Uterus (tissue), 3 donors: ENCODE measurements at regions not wholly inside any gene's neighbourhood (a gene's known extent, or its start where the extent isn't known, plus 50 kb on each side); places are given as distances from the start of the nearest gene placed in this dataset.

Source experiments
- DNase-seq, 2 donors: peaks; one replicate each; pipeline ENCODE4 v3.0.0-alpha.2; 2019 to 2020
- H3K27ac ChIP-seq, 2 donors: fragments of 200-600 bp; sonication (generic); 1 replicate in 1 of 2; 2 replicates in 1 of 2; pipeline ENCODE4 v1.5.1; 2016 to 2018
- H3K27me3 ChIP-seq, 2 donors: fragments of 200-600 bp; sonication (generic); one replicate each; pipeline ENCODE4 v1.5.1; 2018 to 2019; ENCODE audit warnings: control low read depth in 1 of 2
- H3K36me3 ChIP-seq, 2 donors: fragments of 200-600 bp; sonication (generic); one replicate each; pipeline ENCODE4 v1.5.1; 2019; ENCODE audit warnings: control low read depth in 1 of 2
- H3K4me1 ChIP-seq, 2 donors: fragments of 200-600 bp; sonication (generic); one replicate each; pipeline ENCODE4 v1.5.1; 2018 to 2019; ENCODE audit warnings: control low read depth in 1 of 2
- H3K4me3 ChIP-seq, 2 donors: fragments of 200-600 bp; sonication (generic); 1 replicate in 1 of 2; 2 replicates in 1 of 2; pipeline ENCODE4 v1.5.1; 2018 to 2019; ENCODE audit warnings: mild to moderate bottlenecking in 1 of 2
- H3K9me3 ChIP-seq, 2 donors: fragments of 200-600 bp; sonication (generic); one replicate each; pipeline ENCODE4 v1.5.1; 2019; ENCODE audit warnings: control low read depth in 1 of 2
- POLR2A ChIP-seq, 2 donors: fragments of 450-650 bp; IDR thresholded peaks; one replicate each; pipeline ENCODE4 v1.6.1; 2016; ENCODE audit warnings: antibody characterized with exemption in 2 of 2, mild to moderate bottlenecking in 1 of 2, moderate library complexity in 1 of 2
- intact Hi-C: fragments of 100-400 bp; cut with DNase I; formaldehyde crosslinking; loops from one replicate; pipeline ENCODE4 v1.15.1; 2023; ENCODE audit warnings: low total_unique reads
- TF ChIP-seq, protein P1 (sequence below), 4 experiments: fragments of 200-600 bp in 2 of 4; fragments of 450-650 bp in 2 of 4; sonication (generic) in 2 of 4; IDR thresholded peaks; one replicate each; pipeline ENCODE4 v1.5.1; 2016 to 2019; ENCODE audit warnings: antibody characterized with exemption in 4 of 4, mild to moderate bottlenecking in 2 of 4, moderate library complexity in 1 of 4
- donor health status: DM: yes; HTN: yes; CAD: no.

DNA sequence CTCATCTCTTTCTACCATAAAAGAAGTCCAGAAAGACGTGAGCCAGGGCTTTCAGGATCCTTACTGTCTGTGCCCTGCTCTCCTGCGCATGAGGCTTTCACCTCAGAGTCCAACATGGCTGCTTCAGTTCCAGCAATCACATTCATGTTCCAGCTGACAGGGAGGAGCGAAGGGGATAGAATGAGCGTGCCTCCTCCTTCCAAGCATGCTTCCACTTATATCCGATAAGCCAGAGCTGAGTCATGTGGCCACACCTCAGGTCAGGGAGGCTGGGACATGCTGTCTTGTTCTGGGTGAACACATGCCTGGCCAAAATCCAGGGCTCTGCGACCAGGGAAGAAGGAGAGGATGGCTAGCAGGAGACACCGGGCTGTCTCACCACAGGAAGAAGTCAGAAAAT is 248.2 kb downstream of the SKAP2 start:
- no peak for DNase-seq
- TF ChIP-seq, protein P1, sequence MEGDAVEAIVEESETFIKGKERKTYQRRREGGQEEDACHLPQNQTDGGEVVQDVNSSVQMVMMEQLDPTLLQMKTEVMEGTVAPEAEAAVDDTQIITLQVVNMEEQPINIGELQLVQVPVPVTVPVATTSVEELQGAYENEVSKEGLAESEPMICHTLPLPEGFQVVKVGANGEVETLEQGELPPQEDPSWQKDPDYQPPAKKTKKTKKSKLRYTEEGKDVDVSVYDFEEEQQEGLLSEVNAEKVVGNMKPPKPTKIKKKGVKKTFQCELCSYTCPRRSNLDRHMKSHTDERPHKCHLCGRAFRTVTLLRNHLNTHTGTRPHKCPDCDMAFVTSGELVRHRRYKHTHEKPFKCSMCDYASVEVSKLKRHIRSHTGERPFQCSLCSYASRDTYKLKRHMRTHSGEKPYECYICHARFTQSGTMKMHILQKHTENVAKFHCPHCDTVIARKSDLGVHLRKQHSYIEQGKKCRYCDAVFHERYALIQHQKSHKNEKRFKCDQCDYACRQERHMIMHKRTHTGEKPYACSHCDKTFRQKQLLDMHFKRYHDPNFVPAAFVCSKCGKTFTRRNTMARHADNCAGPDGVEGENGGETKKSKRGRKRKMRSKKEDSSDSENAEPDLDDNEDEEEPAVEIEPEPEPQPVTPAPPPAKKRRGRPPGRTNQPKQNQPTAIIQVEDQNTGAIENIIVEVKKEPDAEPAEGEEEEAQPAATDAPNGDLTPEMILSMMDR (IDR thresholded peaks at IDR 0.05), result no peak
- no peak for TF ChIP-seq POLR2A (IDR thresholded peaks at IDR 0.05)
- no peak overlapping the region for H3K4me3 ChIP-seq
- H3K4me1 ChIP-seq, result no peaks in the 10 kb centered on the region
- H3K27ac ChIP-seq, result no peak overlapping the region
- intact Hi-C loops, result no loop called here
- H3K27me3 ChIP-seq, result no peaks in the 10 kb centered on the region
- H3K36me3 ChIP-seq, result no peaks in the 10 kb centered on the region
- H3K9me3 ChIP-seq, result no peaks in the 10 kb centered on the region

DNA sequence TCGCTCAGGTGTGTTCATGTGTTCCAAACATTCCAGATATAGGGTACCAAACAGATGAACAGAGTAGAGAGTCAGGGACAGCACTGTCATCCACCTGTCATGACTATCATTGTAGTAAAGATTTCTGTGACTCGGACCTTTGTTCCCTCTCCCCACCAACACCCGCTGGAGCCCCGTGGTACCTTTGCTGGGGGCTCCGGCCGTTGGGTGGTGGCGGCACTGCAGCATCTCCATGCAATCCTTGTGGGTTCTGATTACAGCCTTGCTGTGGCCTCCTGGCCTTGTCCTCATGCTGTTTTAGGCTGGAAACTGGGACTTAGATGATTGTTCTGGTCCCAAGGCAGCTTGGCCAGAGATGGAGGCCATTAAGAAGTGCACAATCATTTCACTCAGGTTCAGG is 247.3 kb downstream of the SKAP2 start:
- DNase-seq, result no peak
- intact Hi-C loops, result no loop called here
- Histone ChIP-seq H3K9me3 (no peaks in the 10 kb centered on the region), H3K27ac (no peak overlapping the region), H3K36me3 (no peaks in the 10 kb centered on the region), H3K27me3 (no peaks in the 10 kb centered on the region), H3K4me1 (no peaks in the 10 kb centered on the region), H3K4me3 (no peak overlapping the region)
- TF ChIP-seq POLR2A (IDR thresholded peaks at IDR 0.05), result no peak
- TF ChIP-seq, protein P1 (IDR thresholded peaks at IDR 0.05), result no peak
